ENCODE measurements at regions not wholly inside any gene's neighbourhood (a gene's known extent, or its start where the extent isn't known, plus 50 kb on each side); places are given as distances from the start of the nearest gene placed in this dataset.

GRCh38 chr18:54740136-54740846, 88.0 kb upstream of the RAB27B start:
- DNase-seq = no peak
- no peaks in the 10 kb centered on the region for H3K36me3 Mint-ChIP-seq
- no peaks in the 10 kb centered on the region for H3K4me1 Mint-ChIP-seq
- no peak overlapping the region for H3K4me3 Mint-ChIP-seq
- H3K9me3 Mint-ChIP-seq = no peaks in the 10 kb centered on the region
- peaks cover 2% of the 10 kb centered on the region for H3K27me3 Mint-ChIP-seq
- no peak overlapping the region for H3K27ac Mint-ChIP-seq

- Mint-ChIP-seq H3K9me3 (no peaks in the 10 kb centered on the region), H3K36me3 (no peaks in the 10 kb centered on the region), H3K27me3 (peaks cover 6% of the 10 kb centered on the region), H3K4me1 (no peaks in the 10 kb centered on the region), H3K4me3 (no peak overlapping the region), H3K27ac (no peak overlapping the region)
- no peak for DNase-seq
Measured at GRCh38 chr18:54742120-54742519, 86.2 kb upstream of the RAB27B start.

- H3K27me3 Mint-ChIP-seq = peaks cover 7% of the 10 kb centered on the region
Measured at GRCh38 chr18:54742659-54743604, 85.3 kb upstream of the RAB27B start.

GRCh38 chr18:54743605-54743995, 84.7 kb upstream of the RAB27B start:
- Mint-ChIP-seq H3K27me3 (peaks cover 7% of the 10 kb centered on the region), H3K27ac (no peak overlapping the region), H3K4me3 (no peak overlapping the region), H3K36me3 (no peaks in the 10 kb centered on the region), H3K9me3 (no peaks in the 10 kb centered on the region), H3K4me1 (no peaks in the 10 kb centered on the region)
- DNase-seq = no peak

More at GRCh38 chr18:54742659-54743604, 85.3 kb upstream of the RAB27B start:
- H3K4me3 Mint-ChIP-seq = no peak overlapping the region
- no peaks in the 10 kb centered on the region for H3K9me3 Mint-ChIP-seq
- DNase-seq = no peak
- H3K27ac Mint-ChIP-seq = no peak overlapping the region
- H3K36me3 Mint-ChIP-seq = no peaks in the 10 kb centered on the region
- no peaks in the 10 kb centered on the region for H3K4me1 Mint-ChIP-seq

DNA sequence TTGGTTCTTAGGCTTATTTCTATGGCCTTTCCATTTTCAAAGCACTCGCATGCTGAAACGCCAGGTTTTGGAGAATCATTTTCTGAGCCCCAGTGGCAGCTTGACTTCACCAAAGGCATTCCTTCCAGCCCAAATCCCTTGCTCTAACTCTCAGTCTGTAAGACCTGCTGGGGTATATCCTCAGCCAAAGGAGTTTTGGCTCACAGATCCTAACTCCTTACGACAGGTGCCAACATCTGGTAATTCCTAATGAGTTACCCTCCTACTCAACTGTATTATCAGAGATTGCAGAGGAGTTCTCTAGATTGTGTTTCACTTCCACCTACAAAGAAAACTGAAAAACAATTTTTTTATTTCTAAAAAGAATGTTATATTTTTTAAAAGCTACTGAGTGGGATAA, 79.0 kb upstream of the RAB27B start:
- no peak for DNase-seq
- H3K9me3 Mint-ChIP-seq = no peaks in the 10 kb centered on the region
- H3K36me3 Mint-ChIP-seq = no peaks in the 10 kb centered on the region
- H3K27ac Mint-ChIP-seq = no peak overlapping the region
- no peaks in the 10 kb centered on the region for H3K4me1 Mint-ChIP-seq
- peaks cover 5% of the 10 kb centered on the region for H3K27me3 Mint-ChIP-seq
- no peak overlapping the region for H3K4me3 Mint-ChIP-seq

- no peak overlapping the region for H3K27ac Mint-ChIP-seq
- H3K27me3 Mint-ChIP-seq = peaks cover 5% of the 10 kb centered on the region
- H3K4me1 Mint-ChIP-seq = no peaks in the 10 kb centered on the region
- H3K4me3 Mint-ChIP-seq = no peak overlapping the region
- H3K9me3 Mint-ChIP-seq = no peaks in the 10 kb centered on the region
- no peak for DNase-seq
- H3K36me3 Mint-ChIP-seq = no peaks in the 10 kb centered on the region
Measured at GRCh38 chr18:54750350-54750749, 77.9 kb upstream of the RAB27B start.

- peaks cover under 1% of the 10 kb centered on the region for H3K27me3 Mint-ChIP-seq
- no peak overlapping the region for H3K27ac Mint-ChIP-seq
- H3K4me1 Mint-ChIP-seq = no peaks in the 10 kb centered on the region
- no peak for DNase-seq
- no peaks in the 10 kb centered on the region for H3K36me3 Mint-ChIP-seq
- no peaks in the 10 kb centered on the region for H3K9me3 Mint-ChIP-seq
- no peak overlapping the region for H3K4me3 Mint-ChIP-seq
Measured at GRCh38 chr18:54752185-54752584, 76.1 kb upstream of the RAB27B start.

GRCh38 chr18:54755456-54755855, 72.8 kb upstream of the RAB27B start:
- no peaks in the 10 kb centered on the region for H3K27me3 Mint-ChIP-seq
- H3K4me1 Mint-ChIP-seq = no peaks in the 10 kb centered on the region
- no peak overlapping the region for H3K27ac Mint-ChIP-seq
- no peaks in the 10 kb centered on the region for H3K36me3 Mint-ChIP-seq
- no peaks in the 10 kb centered on the region for H3K9me3 Mint-ChIP-seq
- no peak overlapping the region for H3K4me3 Mint-ChIP-seq
- DNase-seq = no peak

DNA sequence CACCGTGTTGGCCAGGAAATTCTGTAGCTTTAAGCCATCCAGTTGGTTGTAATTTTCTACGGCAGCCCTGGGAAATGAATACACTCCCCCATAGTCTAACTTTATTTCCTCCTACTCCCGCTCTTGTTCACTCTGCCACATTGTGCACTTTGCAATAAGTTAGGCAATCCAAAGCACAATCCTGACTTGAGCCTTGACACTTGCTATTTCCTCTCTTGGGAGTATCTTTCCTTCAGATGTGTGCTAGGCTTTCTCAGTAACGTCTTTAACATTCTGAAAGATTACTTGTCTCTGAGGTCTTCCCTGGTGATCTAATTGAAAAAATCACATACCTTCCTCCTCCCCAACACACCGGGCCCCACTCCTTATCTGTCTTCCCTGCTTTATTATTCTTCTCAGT, 65.9 kb upstream of the RAB27B start:
- Mint-ChIP-seq H3K4me3 (no peak overlapping the region), H3K27ac (no peak overlapping the region), H3K27me3 (peaks cover 11% of the 10 kb centered on the region), H3K4me1 (no peaks in the 10 kb centered on the region), H3K36me3 (no peaks in the 10 kb centered on the region), H3K9me3 (no peaks in the 10 kb centered on the region)
- no peak for DNase-seq

- no peaks in the 10 kb centered on the region for H3K4me1 Mint-ChIP-seq
- no peaks in the 10 kb centered on the region for H3K36me3 Mint-ChIP-seq
- no peak overlapping the region for H3K27ac Mint-ChIP-seq
- H3K4me3 Mint-ChIP-seq = no peak overlapping the region
- no peak for DNase-seq
- no peaks in the 10 kb centered on the region for H3K9me3 Mint-ChIP-seq
- peaks cover 11% of the 10 kb centered on the region for H3K27me3 Mint-ChIP-seq
Measured at GRCh38 chr18:54764786-54765185, 63.5 kb upstream of the RAB27B start.

DNA sequence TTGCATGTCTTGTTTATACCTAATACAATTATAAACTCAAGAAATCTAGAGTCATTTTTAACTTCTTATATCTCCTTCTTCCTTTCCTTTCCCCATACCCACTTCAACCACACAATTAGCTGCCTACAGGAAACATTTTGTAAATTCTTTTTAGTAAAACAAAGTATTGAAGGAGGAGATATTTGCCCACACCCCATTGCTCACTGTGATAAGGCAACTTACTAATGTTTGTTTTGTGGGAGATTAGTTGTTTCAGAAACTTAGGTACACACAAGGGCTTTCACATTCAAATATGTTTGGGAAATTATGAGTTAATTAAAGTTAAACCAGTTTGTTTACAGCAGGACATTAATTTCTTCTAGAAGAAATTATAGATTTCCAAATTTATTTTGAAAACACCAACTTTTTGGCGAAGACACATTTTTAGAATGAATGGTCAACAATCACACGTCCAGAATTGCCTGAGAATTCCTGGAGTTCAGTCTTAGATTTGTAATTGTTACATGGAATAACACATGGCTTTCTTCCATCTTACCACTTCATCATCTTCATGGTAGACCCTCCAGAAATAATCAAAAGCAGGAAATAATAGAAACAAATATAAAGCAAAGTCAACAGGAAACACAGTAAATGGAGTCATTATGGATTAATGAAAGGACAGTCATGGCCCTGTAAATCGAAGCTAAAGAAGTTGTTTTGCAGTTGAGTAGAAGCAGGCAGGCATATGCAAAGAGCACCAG, 62.5 kb upstream of the RAB27B start:
- peaks cover 11% of the 10 kb centered on the region for H3K27me3 Mint-ChIP-seq
- no peaks in the 10 kb centered on the region for H3K9me3 Mint-ChIP-seq
- no peak overlapping the region for H3K27ac Mint-ChIP-seq

GRCh38 chr18:54766634-54767033, 61.6 kb upstream of the RAB27B start:
- Mint-ChIP-seq H3K36me3 (no peaks in the 10 kb centered on the region), H3K4me3 (no peak overlapping the region), H3K27ac (no peak overlapping the region), H3K27me3 (peaks cover 16% of the 10 kb centered on the region), H3K4me1 (no peaks in the 10 kb centered on the region), H3K9me3 (no peaks in the 10 kb centered on the region)
- no peak for DNase-seq

More for the DNA sequence above, 62.5 kb upstream of the RAB27B start:
- no peaks in the 10 kb centered on the region for H3K36me3 Mint-ChIP-seq
- no peak for DNase-seq
- H3K4me1 Mint-ChIP-seq = no peaks in the 10 kb centered on the region
- H3K4me3 Mint-ChIP-seq = no peak overlapping the region

GRCh38 chr18:54767098-54767497, 61.2 kb upstream of the RAB27B start:
- DNase-seq = no peak
- H3K9me3 Mint-ChIP-seq = no peaks in the 10 kb centered on the region
- no peaks in the 10 kb centered on the region for H3K4me1 Mint-ChIP-seq
- H3K36me3 Mint-ChIP-seq = no peaks in the 10 kb centered on the region
- H3K27me3 Mint-ChIP-seq = peaks cover 18% of the 10 kb centered on the region
- H3K27ac Mint-ChIP-seq = no peak overlapping the region
- no peak overlapping the region for H3K4me3 Mint-ChIP-seq

DNA sequence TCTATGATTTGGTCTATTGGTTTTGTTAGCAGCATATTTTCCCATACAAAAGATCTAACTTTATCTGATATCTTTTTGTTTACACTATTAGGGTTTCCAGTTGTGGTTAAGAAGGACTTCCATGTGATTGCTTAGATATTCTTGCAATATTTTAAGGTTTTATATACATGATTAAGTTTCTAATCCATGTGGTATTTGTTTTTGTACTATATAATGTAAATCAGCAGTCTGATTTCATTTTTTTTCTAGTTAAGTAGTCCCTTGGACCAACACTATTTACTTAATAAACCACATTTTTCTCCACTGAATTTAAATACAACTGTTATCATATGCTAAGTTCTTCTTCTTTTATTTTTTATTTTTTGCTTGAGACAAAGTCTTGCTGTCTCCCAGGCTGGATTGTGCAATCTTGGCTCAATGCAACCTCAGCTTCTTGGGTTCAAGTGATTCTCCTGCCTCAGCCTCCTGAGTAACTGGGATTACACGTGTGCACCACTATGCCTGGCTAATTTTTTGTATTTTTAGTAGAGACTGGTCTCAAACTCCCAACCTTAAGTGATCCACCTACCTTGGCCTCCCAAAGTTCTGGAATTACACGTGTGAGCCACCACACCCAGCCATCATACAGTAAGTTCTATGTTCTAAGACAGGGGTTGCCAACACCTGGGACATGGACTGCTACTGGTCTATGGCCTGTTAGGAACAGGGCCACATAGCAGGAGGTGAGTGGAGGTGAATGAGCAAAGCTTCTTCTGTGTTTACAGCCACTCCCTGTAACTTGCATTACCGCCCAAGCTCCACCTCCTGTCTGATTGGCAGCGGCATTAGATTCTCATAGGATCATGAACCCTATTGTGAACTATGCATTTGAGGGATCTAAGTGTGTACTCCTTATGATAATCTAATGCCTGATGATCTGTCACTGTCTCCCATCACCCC, 58.5 kb upstream of the RAB27B start:
- H3K4me3 Mint-ChIP-seq = no peak overlapping the region
- no peak for DNase-seq
- H3K27me3 Mint-ChIP-seq = peaks cover 17% of the 10 kb centered on the region
- no peaks in the 10 kb centered on the region for H3K4me1 Mint-ChIP-seq
- no peak overlapping the region for H3K27ac Mint-ChIP-seq
- H3K9me3 Mint-ChIP-seq = no peaks in the 10 kb centered on the region
- H3K36me3 Mint-ChIP-seq = no peaks in the 10 kb centered on the region
